ENCODE measurements at regions not wholly inside any gene's neighbourhood (a gene's known extent, or its start where the extent isn't known, plus 50 kb on each side); places are given as distances from the start of the nearest gene placed in this dataset.
"Not testable (repeated sequence)": the region's sequence is repeated elsewhere in the genome, so short reads cannot be mapped to it uniquely, and the experiment has no call there.

- DNase-seq: no peak
Observed at GRCh38 chr2:13770279-13770678, 862.2 kb upstream of the LRATD1 start.

DNA sequence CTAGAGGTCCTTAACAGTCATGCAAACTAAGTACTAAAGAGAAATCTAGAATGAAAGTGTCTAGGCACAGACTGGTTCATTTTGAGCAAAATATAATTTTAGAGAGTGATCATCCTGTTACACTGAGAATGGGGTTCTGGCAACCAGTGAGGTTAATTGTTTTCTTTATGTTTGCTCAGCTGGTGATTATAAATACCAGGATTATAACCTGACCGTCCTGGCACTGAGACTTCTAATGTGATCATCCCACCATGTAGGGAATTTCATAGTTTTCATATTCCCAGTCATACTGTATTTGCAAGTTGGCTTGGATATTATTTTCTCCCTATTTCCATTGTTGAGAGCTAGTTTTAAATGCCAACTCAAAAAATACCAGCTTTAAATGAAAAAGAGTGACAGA lies 852.5 kb upstream of the LRATD1 start:
- no peak for DNase-seq

GRCh38 chr2:13791019-13791547 lies 841.4 kb upstream of the LRATD1 start:
- DNase-seq: no peak

GRCh38 chr2:13806539-13806938 lies 826.0 kb upstream of the LRATD1 start:
- DNase-seq: no peak

DNA sequence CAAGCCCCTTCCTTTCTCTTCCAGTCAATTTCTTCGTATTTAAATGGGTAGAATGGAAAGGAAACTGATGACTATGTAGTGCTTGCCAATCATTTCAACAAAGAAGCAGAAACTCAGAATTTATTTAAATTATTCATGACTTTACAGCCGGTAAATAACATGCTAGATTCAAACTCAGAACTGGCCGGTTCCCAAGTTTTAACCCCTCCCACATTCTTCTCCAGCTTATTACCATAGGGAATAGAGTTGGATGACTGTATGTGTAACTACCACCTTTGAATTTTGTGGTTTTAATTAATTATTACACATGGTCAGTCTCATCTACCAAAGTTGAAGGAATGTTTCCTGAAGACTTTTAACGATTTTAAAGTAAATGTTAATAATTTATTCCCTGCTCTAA lies 819.3 kb upstream of the LRATD1 start:
- DNase-seq: no peak

DNA sequence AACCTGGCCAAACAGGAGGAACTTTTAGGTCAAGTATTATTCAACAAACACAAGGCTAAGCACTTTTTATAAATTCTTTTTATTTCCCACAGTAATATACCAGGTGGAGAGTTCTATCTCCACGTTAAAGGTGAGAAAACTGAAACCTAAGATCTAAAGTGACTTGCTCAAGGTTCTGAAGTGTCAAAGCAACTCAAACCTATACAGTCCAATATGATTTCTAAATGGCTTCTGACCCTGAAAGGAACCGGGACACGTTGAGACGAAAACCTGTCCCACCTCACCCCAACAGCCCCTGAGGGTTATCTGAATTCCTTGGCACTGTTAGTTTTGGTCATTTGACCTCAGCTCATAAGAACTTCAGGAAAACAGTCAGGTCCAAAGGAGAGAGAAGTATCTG lies 814.5 kb upstream of the LRATD1 start:
- no peak for DNase-seq

- no peak for DNase-seq
Observed at GRCh38 chr2:13819896-13820295, 812.6 kb upstream of the LRATD1 start.

GRCh38 chr2:13821255-13821880 lies 811.1 kb upstream of the LRATD1 start:
- no peak for DNase-seq

- no peak for DNase-seq
Observed at GRCh38 chr2:13822365-13822764, 810.2 kb upstream of the LRATD1 start.

DNA sequence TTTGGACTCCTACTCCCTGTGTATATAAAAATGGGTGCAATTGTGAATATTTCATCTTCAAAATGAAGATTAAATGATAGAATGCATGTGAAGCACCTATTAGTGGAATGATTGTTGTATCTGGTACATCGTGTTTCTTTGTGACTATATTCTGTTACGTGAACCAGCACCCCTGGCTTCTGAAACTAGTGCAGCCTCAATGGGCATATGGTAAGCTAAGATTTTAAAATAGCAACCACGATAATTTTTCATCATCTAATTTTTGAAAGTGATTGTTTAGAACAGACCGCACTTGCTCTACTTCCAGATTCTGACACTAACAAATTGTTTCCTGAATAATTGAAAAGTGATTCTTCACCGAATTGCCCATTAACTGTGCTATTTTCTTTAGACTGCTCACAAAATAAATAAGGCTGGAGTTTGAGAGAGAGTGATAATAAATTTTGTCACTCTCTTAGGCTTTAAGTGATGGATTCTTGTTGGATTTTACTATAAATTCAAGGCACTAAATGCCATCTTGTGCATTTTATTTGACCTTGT lies 806.1 kb upstream of the LRATD1 start:
- no peak for DNase-seq

DNA sequence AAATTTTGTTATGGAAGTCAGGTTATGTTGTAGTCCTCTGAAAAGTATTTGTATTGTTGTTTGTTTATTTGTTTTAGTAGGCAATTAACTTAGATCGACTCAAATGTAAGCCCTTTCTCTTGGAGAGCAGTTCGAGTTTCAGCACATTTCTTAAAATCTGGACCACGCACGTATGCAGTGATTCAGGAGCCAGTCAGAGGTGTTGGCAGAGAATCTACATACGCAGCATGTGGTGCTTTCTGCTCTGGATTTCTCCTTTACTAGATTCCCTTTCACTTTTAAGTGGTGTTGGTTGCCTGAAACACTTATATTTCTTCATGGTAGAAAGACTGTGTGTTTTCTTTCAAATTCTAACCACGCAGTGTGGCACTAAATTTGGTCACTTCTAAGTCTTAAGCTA lies 773.9 kb upstream of the LRATD1 start:
- DNase-seq: no peak

DNA sequence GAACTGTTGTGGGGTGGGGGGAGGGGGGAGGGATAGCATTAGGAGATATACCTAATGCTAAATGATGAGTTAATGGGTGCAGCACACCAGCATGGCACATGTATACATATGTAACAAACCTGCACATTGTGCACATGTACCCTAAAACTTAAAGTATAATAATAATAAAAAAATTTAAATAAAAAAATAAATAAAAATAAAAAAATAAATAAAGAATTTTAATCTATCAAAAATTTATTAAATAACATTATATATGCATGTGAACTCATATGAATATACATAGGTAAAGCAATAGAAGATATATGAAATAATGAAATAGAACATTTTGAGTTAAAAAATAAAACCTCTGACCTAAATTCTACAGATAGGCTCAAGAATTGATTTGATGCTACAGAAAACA lies 764.2 kb upstream of the LRATD1 start:
- not testable (repeated sequence) for DNase-seq

DNA sequence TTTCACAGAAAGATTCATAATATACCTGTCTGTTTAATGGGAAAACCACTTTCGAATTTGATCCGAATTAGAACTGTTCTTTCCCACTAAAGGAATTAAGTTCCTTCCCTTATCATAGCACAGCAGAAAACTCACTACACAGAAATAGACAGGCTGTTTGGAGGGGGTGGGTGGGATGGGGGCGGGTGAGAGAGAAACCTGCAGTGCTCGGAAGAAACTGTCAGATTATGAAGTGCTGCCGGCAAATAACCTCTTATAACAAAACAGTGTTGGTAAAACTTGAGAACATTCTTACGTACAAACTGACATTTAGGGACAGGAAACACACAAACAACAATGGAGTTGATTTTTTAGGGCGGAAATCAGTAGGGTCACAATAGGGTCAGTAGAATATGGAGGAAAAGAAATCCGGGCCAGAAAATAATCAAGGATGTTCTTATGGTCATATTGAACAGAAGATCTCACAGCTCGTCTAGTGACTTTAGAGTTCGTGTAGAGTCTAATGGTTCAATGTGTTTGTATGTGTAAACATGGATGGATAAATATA lies 756.0 kb upstream of the LRATD1 start:
- DNase-seq: no peak

DNA sequence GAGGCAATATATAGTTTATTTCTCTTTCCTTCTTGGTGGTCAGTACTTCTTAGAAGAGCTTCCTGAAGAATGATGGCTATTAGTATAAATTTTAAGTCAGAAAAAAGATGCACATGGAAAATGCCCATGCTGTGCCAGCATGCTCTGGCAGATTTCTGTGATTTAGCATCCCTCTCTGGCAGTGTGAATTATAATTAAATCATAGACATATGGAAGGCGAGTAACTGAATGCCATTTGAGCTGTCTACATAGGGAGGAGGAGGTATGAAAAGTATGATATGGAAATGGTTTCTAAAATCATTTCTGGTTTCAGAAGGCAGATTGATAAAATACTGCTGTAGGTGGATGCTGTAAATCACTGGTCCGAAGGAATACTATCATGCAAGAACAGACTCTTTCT lies 754.9 kb upstream of the LRATD1 start:
- no peak for DNase-seq

GRCh38 chr2:13884291-13884976 lies 748.1 kb upstream of the LRATD1 start:
- no peak for DNase-seq

DNA sequence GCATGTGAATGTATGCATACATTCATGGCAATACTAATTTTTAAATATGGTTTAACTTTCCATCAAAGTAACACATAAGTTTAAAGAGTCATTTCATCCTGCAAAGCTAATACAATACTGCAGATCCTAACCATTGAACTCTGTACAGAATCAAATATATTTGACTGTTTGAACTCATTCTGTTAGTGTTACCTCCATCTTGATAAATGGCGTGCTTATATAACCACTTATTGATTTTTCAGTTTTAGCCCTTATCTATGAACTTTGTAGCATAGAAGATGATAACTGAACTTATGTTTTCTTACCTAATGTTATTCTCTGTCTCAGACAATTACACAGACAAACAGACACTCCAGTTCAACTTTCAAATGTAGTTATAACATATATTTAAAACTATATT lies 731.0 kb upstream of the LRATD1 start:
- DNase-seq: no peak

DNA sequence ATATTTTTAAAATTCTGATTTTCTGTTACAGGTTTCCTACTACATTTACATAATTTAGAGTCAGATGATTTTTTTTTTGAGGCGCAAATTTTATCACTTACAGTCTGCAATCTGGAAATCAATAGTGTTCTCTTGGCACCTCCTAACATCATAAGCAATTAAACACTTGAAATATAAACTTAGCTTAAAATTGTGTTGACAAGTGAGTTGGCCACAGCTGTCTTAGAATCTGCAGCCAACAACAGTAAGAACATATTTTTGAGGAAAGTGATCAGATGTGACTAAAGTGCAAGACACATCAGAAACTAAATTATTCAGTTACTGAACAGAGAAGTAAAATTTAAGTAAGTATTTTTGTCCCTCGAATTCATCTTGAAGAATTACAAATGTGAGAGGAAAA lies 726.7 kb upstream of the LRATD1 start:
- DNase-seq: no peak

DNA sequence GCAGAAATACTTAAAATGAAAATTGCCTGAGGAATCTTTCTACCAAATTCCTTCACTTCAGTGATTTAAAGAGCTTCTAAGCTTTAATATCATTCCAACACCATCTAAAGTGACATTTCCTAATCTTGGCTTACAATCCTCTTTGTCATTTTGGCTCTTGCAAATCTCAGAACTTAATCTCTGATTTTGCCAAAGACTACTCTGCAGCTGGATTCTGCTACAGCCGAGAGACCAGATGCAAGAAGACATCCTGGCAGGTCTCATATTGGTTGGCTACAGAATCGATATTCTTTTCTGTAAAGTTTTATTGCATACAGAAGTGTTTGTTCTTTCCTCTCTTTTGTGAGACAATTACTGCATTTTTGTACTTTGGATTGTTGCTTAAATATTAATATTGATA lies 716.5 kb upstream of the LRATD1 start:
- DNase-seq: no peak

DNA sequence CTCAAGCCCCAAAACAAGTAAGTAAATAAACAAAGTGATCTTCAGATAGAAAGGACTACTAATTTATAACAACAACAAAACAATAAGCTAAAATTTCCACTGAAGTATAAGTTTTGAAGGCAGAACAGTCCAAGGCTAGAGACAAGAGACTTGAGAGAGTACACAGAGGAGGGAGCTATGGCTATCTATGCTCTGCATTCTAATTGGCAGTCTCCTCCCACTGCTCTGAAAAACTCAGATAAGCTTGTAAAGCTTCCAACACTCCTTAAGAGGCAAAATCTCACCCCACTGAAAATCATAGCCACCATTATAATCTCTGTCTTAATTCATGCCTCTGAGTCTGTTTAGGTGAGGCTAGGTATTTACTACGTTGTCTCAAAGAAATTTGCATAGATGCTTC lies 714.6 kb upstream of the LRATD1 start:
- DNase-seq: no peak

- DNase-seq: no peak
Observed at GRCh38 chr2:13919981-13920382, 712.5 kb upstream of the LRATD1 start.

- no peak for DNase-seq
Observed at GRCh38 chr2:13921245-13921644, 711.3 kb upstream of the LRATD1 start.

- DNase-seq: no peak
Observed at GRCh38 chr2:13923823-13924222, 708.7 kb upstream of the LRATD1 start.

GRCh38 chr2:13942111-13942510 lies 690.4 kb upstream of the LRATD1 start:
- no peak for DNase-seq

- DNase-seq: no peak
Observed at GRCh38 chr2:13950761-13951160, 681.8 kb upstream of the LRATD1 start.

Data from islet precursor cell (in vitro differentiated cells).